GM12865 (cell line): ENCODE measurements at regions not wholly inside any gene's neighbourhood (a gene's known extent, or its start where the extent isn't known, plus 50 kb on each side); places are given as distances from the start of the nearest gene placed in this dataset.
A peak's percentile ranks its signal among the peaks of the same experiment; 100 is the strongest.
"Not testable (repeated sequence)": the region's sequence is repeated elsewhere in the genome, so short reads cannot be mapped to it uniquely, and the experiment has no call there.

Experiments
- DNase-seq: peaks from one replicate; pipeline ENCODE4 v3.0.0; 2010; ENCODE audit warnings: low read depth
- H3K4me3 ChIP-seq: 2 replicates; pipeline ENCODE4 v1.5.1; 2011; ENCODE audit warnings: mild to moderate bottlenecking, low read depth, low read length, control low read depth
- CTCF ChIP-seq: IDR thresholded peaks from 2 replicates; pipeline ENCODE4 v1.5.1; 2011; ENCODE audit warnings: low read length, control low read depth, low read depth, inconsistent platforms; ENCODE audit not compliant: insufficient read depth; ENCODE audit errors: missing control alignments

GRCh38 chr1:81512252-81513003 is 288.3 kb upstream of the ADGRL2 start:
- H3K4me3 ChIP-seq, result no peak overlapping the region
- no peak for TF ChIP-seq CTCF
- no peak for DNase-seq

DNA sequence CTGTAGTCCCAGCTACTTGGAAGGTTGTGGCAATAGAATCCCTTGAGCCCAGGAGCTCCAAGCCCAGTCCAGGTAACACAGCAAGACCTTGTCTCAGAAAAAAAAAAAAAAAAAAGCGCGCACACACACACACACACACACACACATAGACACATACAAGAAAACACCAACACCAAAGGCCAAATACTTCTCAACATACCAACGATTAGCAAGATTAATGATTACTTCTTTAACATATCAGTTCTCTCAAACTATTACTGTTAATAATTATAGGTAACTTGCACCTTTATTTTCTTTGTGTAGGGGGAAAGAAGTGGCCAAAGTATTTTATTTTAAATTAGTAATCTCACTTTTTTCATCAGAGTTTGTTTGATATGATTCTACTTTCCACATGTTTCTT is 289.5 kb upstream of the ADGRL2 start:
- no peak overlapping the region for H3K4me3 ChIP-seq
- DNase-seq, result no peak
- no peak for TF ChIP-seq CTCF

DNA sequence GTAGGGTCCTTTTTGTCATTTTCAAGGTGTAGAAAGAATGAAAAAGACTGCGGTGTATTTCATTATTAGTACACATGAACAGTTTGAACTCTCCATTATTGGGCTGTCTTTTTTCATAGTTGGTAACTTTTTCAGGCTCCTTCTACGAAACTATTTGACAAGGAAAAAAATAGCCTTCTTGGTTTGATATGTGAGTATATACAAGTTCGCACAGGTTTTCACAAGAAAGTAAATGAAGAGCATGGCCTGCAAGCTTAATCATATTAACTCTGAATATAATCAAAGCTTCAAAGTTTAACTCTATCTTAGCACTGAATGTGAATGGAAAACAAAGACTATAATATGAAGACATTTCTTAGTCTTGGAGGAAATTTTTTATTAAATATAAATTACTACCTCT is 290.0 kb upstream of the ADGRL2 start:
- DNase-seq, result no peak
- TF ChIP-seq CTCF, result no peak
- H3K4me3 ChIP-seq, result no peak overlapping the region

DNA sequence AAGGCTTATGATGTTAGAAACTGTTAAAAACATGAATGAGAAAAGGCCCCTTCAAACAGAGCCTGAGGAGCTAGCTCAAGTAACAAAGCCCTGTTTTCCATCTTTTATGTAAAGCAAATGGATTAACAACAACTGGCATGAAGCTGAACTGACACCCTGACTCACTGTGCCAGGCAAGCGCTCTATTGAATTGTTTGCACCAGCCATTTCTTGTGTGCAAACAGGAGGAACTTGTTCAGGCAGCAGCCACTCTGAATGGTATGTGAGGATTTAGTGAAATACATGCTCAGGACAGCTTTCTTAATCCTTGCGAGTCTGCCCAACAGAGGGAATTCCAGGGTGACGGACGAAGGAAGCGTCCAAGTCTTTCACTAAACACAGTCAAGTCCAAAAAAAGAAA is 291.1 kb upstream of the ADGRL2 start:
- no peak overlapping the region for H3K4me3 ChIP-seq
- no peak for DNase-seq
- TF ChIP-seq CTCF, result no peak

- H3K4me3 ChIP-seq, result no peak overlapping the region
- no peak for TF ChIP-seq CTCF
- no peak for DNase-seq
Measured at GRCh38 chr1:81506699-81507098, 294.0 kb upstream of the ADGRL2 start.

DNA sequence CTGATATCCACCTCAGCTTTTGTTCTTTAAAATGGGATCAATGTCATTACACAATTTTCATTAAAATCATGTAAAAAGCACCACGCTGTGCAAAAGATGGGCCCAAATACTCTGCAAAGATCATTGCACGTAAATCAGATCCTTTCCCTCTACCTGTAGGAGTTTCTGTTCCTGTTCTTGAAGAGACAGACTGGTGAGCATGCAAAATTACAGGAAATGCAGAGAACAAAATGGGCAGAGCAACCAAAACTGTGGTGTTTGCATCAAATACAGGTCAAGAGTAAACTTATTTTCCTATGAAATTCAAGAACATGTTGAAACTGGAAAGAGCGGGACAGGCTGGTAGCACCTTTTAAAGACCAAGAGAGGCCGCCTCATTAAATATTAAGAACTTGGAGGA is 294.9 kb upstream of the ADGRL2 start:
- peak; percentile 78 for DNase-seq
- TF ChIP-seq CTCF, result no peak
- no peak overlapping the region for H3K4me3 ChIP-seq

DNA sequence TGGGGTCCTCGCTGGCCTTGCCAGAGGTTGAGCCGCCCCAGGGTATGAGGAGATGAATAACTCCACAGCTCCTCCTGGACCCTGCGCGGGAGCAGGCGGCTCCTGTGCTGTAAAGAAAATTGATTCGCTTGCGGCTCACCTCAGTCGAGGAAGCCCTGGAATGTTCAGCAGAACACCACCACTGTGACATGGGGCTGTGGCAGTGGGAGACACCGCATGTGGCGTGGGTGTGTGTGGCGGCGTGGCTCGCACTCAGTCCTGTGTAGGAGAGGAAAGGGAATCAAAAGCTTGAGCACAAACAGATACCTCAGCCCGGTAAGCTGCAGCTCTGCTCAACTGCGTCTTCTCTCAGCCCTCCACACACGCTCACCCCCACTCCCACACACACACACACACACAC is 295.9 kb upstream of the ADGRL2 start:
- not testable (repeated sequence) for H3K4me3 ChIP-seq, DNase-seq

GRCh38 chr1:81502705-81503104 is 298.0 kb upstream of the ADGRL2 start:
- not testable (repeated sequence) for DNase-seq, H3K4me3 ChIP-seq

GRCh38 chr1:81501485-81501884 is 299.2 kb upstream of the ADGRL2 start:
- not testable (repeated sequence) for DNase-seq, H3K4me3 ChIP-seq
